ENCODE measurements at regions not wholly inside any gene's neighbourhood (a gene's known extent, or its start where the extent isn't known, plus 50 kb on each side); places are given as distances from the start of the nearest gene placed in this dataset.
A peak's percentile ranks its signal among the peaks of the same experiment; 100 is the strongest.

GRCh38 chr14:23829736-23830471 is 123.7 kb upstream of the DHRS4 start:
- no peaks in the 10 kb centered on the region for H3K9me3 ChIP-seq (ENCODE audit: control insufficient read depth, insufficient read depth, low read length)
- no peak overlapping the region for H2BK5ac ChIP-seq (ENCODE audit: low read depth, low read length, poor library complexity, severe bottlenecking)
- no peak overlapping the region for H3K56ac ChIP-seq (ENCODE audit: extremely low read depth, insufficient read depth, low read length)
- no peaks in the 10 kb centered on the region for H3K36me3 ChIP-seq (ENCODE audit: control insufficient read depth, insufficient read depth, low read length)
- H4K91ac ChIP-seq (ENCODE audit: insufficient read depth, low read depth, low read length) = no peak overlapping the region
- DNase-seq = peak; percentile 82
- no peak overlapping the region for H4K5ac ChIP-seq (ENCODE audit: low read depth, low read length)
- H3K4me3 ChIP-seq (ENCODE audit: insufficient read depth, low read depth, low read length) = no peak overlapping the region
- no peaks in the 10 kb centered on the region for H3K79me1 ChIP-seq (ENCODE audit: low read depth in 1 of 2, low read length in 2 of 2)
- intact Hi-C loops (cut with micrococcal nuclease) (no loop called here), in situ Hi-C loops (cut with MboI; ENCODE audit: low sequenced_read_pairs) (no loop called here), dilution Hi-C loops (cut with HindIII; ENCODE audit: low sequenced_read_pairs, unreplicated experiment) (no loop called here)
- H2AFZ ChIP-seq (replicated peaks; ENCODE audit: low read length, poor library complexity) = no peak overlapping the region
- no peaks in the 10 kb centered on the region for H3K4me1 ChIP-seq (ENCODE audit: control insufficient read depth, insufficient read depth, low read length)
- no peak overlapping the region for H2AK9ac ChIP-seq (replicated peaks; ENCODE audit: low read depth, low read length, poor library complexity)
- H4K8ac ChIP-seq (ENCODE audit: low read depth in 2 of 2, low read length in 2 of 2) = no peak overlapping the region
- H3K4ac ChIP-seq (ENCODE audit: low read depth, low read length) = no peak overlapping the region
- ChIA-PET CTCF (interaction anchor here (0.6 to 1.6 kb wide), 2 partner anchors 197 to 351 kb away, joined by 3 read pairs; no protein-coding TSS in a partner anchor), POLR2A (ENCODE audit: unreplicated experiment) (no interaction called here)
- H2BK120ac ChIP-seq (ENCODE audit: low read depth, low read length) = no peak overlapping the region
- H2BK20ac ChIP-seq (ENCODE audit: low read depth, low read length) = no peak overlapping the region
- BruUV-seq (replicated peaks) = no TSS peak
- peak; percentile 93 for ATAC-seq (ENCODE audit: low read depth)
- no peak overlapping the region for H3K4me2 ChIP-seq (ENCODE audit: low read depth, low read length)
- no peak overlapping the region for H3K23ac ChIP-seq (ENCODE audit: low read depth, low read length)
- no peak overlapping the region for H3K27ac ChIP-seq (ENCODE audit: insufficient read depth, low read length)
- H3K18ac ChIP-seq (ENCODE audit: low read depth, low read length) = no peak overlapping the region
- H2BK15ac ChIP-seq (ENCODE audit: low read depth, low read length) = no peak overlapping the region
- H3K14ac ChIP-seq (replicated peaks; ENCODE audit: low read depth, low read length) = no peak overlapping the region
- no peak overlapping the region for H3K9ac ChIP-seq (ENCODE audit: low read depth, low read length)
- H3K27me3 ChIP-seq (ENCODE audit: control insufficient read depth, insufficient read depth, low read length) = peaks cover 12% of the 10 kb centered on the region
- TF ChIP-seq BHLHE40 (IDR thresholded peaks at IDR 0.05; ENCODE audit: low read depth, low read length) = no peak
- no peak for TF ChIP-seq NFE2L2 (IDR thresholded peaks at IDR 0.05; ENCODE audit: low read depth, low read length)
- peak; percentile 86 for TF ChIP-seq FOS (IDR thresholded peaks at IDR 0.05; ENCODE audit: low read depth, low read length)
- TF ChIP-seq ELK1 (IDR thresholded peaks at IDR 0.05; ENCODE audit: borderline replicate concordance, low read depth, low read length) = no peak
- TF ChIP-seq CEBPB (IDR thresholded peaks at IDR 0.05; ENCODE audit: low read depth, low read length) = no peak
- no peak for TF ChIP-seq RCOR1 (IDR thresholded peaks at IDR 0.05; ENCODE audit: insufficient replicate concordance, low read length)
- H4K20me1 ChIP-seq (ENCODE audit: insufficient read depth, low read length) = no peaks in the 10 kb centered on the region
- no peaks in the 10 kb centered on the region for H3K9me1 ChIP-seq (ENCODE audit: insufficient read depth, low read length)
- H2AK5ac ChIP-seq (ENCODE audit: low read depth, low read length) = no peak overlapping the region
- WGBS, 2 experiments (ENCODE audit: extremely low coverage in 2 of 2, insufficient read length in 1 of 2) = no CpG with 5 or more reads among the region's 2 CpGs

Data from IMR-90 (cell line).